ENCODE measurements at regions not wholly inside any gene's neighbourhood (a gene's known extent, or its start where the extent isn't known, plus 50 kb on each side); places are given as distances from the start of the nearest gene placed in this dataset.

- DNase-seq, result no peak
These were observed 195.2 kb downstream of the TSHZ3 start for GRCh38 chr19:31154021-31154420.

DNA sequence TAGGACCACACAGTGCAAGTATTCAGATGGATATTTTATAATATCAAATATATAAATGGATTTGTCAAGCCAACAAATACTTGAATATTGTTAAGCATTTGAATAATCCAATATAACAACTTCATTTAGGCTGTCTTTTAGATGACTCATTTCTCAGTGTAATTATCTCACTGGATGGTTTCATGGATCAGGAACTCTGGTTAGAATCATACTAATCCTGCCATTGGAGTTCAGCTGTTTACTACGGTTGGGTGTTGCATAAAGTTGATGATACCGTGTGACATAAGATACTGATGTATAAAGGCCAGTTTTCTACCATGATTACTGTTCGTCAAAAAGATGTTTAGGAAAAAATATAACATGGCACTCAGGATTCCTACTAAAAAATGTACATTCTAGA, 196.3 kb downstream of the TSHZ3 start:
- no peak for DNase-seq

DNA sequence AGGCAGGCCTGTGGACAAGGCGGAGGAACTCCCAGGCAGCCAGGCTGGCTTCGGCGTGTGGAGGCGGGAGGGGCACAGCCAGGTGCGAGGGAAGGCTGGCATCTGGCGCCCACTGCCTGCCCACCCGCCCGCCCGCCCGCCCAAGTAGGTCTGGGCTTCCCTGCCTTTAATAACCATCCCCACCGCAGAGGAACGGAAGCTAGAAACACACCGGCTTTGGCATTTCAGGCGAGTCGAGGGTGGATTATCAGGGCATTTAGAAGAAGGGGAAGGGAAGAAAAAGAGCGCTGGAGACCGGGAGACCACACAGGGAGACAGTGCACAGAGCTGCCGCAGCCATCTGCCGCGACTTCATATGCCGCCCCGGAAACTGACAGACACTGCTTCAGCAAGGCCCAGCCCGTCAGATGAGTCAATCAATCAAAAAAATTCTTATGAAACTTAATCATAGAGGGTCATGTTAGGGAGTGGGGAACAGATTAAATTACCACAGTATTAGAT, 199.7 kb downstream of the TSHZ3 start:
- no peak for DNase-seq

DNA sequence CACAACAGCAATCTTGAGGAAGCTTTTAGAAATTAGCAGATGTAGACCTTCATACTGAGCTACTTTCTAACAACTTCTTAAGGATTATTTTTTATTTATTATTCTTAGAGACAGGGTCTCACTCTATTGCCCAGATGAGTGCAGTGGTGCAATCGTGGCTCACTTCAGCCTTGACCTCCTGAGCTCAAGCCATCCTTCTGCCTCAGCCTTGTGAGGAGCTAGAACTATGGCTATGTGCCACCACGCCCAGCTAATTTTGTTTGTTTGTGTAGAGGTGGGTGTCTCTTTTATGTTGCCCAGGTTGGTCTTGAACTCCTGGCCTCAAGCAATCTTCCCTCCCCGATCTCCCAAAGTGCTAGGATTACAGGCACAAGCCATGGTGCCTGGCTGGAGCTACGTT, 200.6 kb downstream of the TSHZ3 start:
- DNase-seq, result no peak

- DNase-seq, result no peak
These were observed 202.0 kb downstream of the TSHZ3 start for GRCh38 chr19:31147234-31147633.

DNA sequence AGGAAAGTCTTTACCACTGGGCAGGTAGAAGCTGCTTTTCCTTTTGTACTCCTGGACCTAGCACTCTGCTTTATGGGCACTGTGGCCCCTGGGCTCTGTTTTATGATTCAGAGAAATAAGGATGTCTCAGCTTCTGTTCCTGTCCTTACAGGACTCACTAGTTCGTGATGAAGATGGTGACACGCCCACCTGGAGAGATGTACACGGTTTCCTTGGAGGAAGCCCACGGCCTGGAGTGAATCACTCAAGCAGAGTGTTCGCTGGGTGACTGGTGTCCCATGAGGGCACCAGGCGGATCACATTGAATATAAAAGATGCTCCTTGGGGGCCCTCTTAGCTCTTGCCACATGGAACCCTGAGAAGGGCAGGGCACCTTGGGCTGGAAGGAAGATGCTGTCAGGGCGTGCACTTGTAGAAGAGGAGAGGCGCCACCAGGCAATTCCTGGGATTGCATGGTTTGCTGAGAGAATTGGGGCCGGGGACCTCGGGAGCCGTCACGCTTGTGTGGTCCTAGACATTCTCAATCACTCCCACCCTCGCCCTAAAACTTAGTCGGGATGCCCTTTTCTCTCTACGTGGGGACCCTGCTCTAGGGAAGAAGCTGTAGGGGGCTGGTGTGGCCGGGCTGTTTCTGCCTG, 202.6 kb downstream of the TSHZ3 start:
- no peak for DNase-seq

GRCh38 chr19:31146015-31146414, 203.2 kb downstream of the TSHZ3 start:
- no peak for DNase-seq

- no peak for DNase-seq
These were observed 204.2 kb downstream of the TSHZ3 start for GRCh38 chr19:31145007-31145406.

- no peak for DNase-seq
These were observed 205.0 kb downstream of the TSHZ3 start for GRCh38 chr19:31144075-31144870.

DNA sequence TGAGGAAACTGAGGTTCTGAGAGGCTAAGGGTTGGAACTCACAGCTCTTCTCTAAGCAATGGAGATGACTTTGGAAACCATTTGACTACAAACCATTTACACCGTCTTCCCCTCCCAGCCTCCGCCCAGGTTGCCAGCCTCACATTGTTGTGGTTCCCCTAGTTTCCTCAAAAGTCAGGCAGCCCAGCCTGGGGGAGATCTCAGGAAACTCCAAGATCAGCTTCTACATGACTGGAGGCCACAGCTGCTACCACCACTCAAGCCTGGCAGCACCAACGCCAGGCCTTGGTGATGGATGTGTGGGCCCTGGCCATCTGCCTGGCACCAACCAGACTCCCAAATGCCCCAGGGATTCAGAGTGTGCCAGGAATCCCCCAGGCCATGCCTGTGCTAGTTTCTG, 207.9 kb downstream of the TSHZ3 start:
- no peak for DNase-seq

- DNase-seq, result no peak
These were observed 208.5 kb downstream of the TSHZ3 start for GRCh38 chr19:31140717-31141116.

GRCh38 chr19:31139871-31140505, 209.2 kb downstream of the TSHZ3 start:
- no peak for DNase-seq

DNA sequence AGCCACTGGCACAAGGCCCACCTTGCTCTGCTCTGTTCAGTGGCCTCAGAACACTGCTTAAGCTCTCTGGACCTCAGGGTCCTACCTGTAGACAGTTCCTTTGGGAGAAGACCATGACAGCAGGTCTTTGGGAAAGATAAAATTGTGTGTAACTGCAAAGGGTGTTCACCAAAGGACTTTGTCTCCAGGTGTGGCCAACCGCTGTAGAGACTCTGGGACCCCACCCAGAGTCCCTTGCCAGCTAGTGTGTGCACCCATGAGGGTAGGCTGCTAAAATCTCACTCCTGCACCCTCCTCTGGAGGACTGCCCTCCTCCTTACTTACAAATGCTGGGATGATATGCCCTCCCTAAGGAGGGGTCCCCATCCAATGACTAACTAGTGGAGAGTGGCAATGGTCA, 211.2 kb downstream of the TSHZ3 start:
- DNase-seq, result no peak

GRCh38 chr19:31135841-31136240, 213.4 kb downstream of the TSHZ3 start:
- DNase-seq, result no peak

DNA sequence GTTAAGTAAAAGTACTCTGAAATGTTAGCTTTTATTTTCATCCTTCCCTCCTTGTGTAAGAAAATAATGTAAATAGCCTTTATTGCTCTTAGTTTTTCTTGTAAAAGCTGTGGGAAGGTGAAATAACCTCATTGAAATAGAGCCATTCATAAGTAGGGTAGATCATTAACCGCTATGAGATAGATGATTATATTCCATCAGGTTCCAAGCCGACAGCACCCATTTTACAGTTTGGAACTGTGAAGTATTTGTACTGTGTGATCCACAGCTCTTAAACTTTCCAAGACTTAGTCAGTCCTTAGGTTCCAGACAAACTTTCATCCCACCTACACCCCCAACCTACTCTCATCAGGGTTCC, 216.5 kb downstream of the TSHZ3 start:
- no peak for DNase-seq

DNA sequence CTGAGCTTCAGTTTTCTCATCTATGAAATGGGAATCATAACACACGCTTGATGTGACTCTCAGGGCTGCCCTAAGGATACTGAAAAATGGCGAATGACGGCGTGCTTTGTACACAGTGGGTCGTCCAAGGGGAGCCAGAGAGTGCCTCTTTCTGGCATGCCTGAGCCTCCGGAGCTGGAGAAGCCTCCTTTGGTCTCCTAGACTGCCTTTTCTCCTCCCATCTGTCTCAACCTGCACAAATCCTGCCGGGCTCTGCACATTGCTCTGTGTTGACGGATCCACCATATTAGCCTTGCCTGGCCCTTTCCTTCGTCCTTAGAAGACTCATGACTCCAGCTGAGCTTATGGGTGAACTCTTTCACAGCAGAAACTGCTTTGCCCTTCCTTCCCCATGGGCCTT, 220.9 kb downstream of the TSHZ3 start:
- DNase-seq, result no peak

GRCh38 chr19:31127134-31127967, 221.9 kb downstream of the TSHZ3 start:
- no peak for DNase-seq

DNA sequence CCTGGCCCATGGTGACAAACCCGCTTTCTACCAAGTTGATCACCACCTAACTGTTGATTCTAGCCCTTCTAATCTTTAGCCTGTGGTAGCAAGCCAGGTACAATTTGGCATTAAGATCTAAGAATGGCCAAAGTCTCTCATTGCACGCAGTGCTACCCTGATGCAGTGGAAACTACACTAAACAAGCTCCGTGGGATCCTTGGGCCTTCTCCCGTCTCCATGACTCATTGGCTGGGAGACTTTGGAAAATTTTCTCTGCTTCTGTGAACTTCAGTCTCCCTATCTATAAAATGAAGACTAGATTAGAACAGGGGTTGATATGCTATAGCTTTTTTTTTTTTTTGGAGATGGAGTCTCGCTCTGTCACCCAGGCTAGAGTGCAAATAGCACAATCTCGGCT, 223.0 kb downstream of the TSHZ3 start:
- DNase-seq, result no peak

- DNase-seq, result peak; percentile 6
These were observed 224.2 kb downstream of the TSHZ3 start for GRCh38 chr19:31125071-31125470.

DNA sequence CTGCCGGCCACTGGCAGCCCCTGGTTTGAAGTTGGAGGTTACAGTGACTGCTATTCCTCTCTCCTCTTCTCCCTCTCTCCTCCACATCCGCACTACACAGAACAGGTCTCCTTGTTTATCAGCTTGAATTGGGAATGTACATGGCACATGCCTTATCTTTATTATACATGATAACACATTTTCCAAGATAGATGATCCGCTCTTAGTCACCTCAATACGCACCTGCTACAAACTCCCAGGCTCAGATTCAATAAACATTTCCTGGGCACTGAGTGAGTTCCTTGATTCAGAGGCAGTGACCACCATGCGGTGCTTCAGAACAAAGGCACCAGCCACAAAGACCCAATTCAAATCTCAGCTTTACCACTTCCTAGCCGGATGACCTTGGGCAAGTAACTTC, 227.7 kb downstream of the TSHZ3 start:
- DNase-seq, result no peak

DNA sequence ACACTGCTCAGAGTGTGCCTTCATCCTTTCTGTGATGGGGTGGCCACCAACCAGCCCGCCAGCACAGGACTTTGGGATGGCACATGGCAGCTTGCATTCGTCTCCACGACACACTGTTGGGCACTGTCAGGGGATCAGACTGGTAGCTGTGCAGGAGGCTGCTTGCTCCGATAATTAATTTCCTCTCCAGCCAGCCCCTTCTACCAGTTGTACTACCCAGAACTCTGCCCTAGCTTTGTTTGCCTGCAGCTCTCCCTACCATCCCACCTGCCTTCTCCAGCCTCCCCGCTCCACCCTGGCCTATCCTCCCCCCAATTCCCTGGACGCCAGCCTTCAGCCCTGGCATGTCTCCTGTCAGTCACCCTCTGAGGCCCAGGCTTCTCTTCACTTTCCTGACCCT, 228.3 kb downstream of the TSHZ3 start:
- no peak for DNase-seq

GRCh38 chr19:31119951-31120690, 229.1 kb downstream of the TSHZ3 start:
- no peak for DNase-seq

- DNase-seq, result no peak
These were observed 230.2 kb downstream of the TSHZ3 start for GRCh38 chr19:31118986-31119385.

Measured in DMS79 treated with DMSO at 0.1 percent for 48 hours (cell line).